GM19372 (cell line): ENCODE measurements at regions not wholly inside any gene's neighbourhood (a gene's known extent, or its start where the extent isn't known, plus 50 kb on each side); places are given as distances from the start of the nearest gene placed in this dataset.

Experiments
- ATAC-seq: cut with Tn5 transposase; IDR thresholded peaks from one replicate; pipeline ENCODE4 v1.9.1; 2021; ENCODE audit warnings: mild to moderate bottlenecking, low read depth, moderate library complexity; ENCODE audit not compliant: unreplicated experiment

GRCh38 chr10:131695496-131696165 lies 205.2 kb upstream of the PPP2R2D start:
- ATAC-seq: no peak

- no peak for ATAC-seq
Observed at GRCh38 chr10:131697476-131698128, 203.2 kb upstream of the PPP2R2D start.

- no peak for ATAC-seq
Observed at GRCh38 chr10:131698232-131698631, 202.6 kb upstream of the PPP2R2D start.

- no peak for ATAC-seq
Observed at GRCh38 chr10:131698986-131699385, 201.8 kb upstream of the PPP2R2D start.

- ATAC-seq: no peak
Observed at GRCh38 chr10:131700032-131700431, 200.8 kb upstream of the PPP2R2D start.

GRCh38 chr10:131700506-131700905 lies 200.3 kb upstream of the PPP2R2D start:
- ATAC-seq: no peak

- no peak for ATAC-seq
Observed at GRCh38 chr10:131701131-131701947, 199.5 kb upstream of the PPP2R2D start.

- no peak for ATAC-seq
Observed at GRCh38 chr10:131702531-131703356, 198.1 kb upstream of the PPP2R2D start.

- no peak for ATAC-seq
Observed at GRCh38 chr10:131703541-131703940, 197.3 kb upstream of the PPP2R2D start.

GRCh38 chr10:131703941-131704340 lies 196.9 kb upstream of the PPP2R2D start:
- no peak for ATAC-seq

- no peak for ATAC-seq
Observed at GRCh38 chr10:131706476-131706875, 194.3 kb upstream of the PPP2R2D start.

GRCh38 chr10:131706952-131707351 lies 193.9 kb upstream of the PPP2R2D start:
- no peak for ATAC-seq

- no peak for ATAC-seq
Observed at GRCh38 chr10:131708225-131708880, 192.5 kb upstream of the PPP2R2D start.

GRCh38 chr10:131710142-131710861 lies 190.5 kb upstream of the PPP2R2D start:
- no peak for ATAC-seq

GRCh38 chr10:131722121-131722520 lies 178.7 kb upstream of the PPP2R2D start:
- ATAC-seq: no peak

- no peak for ATAC-seq
Observed at GRCh38 chr10:131722525-131723264, 178.1 kb upstream of the PPP2R2D start.

- no peak for ATAC-seq
Observed at GRCh38 chr10:131723297-131724168, 177.3 kb upstream of the PPP2R2D start.

GRCh38 chr10:131724169-131724545 lies 176.7 kb upstream of the PPP2R2D start:
- ATAC-seq: no peak
